Stomach (tissue), 8 donors: ENCODE measurements at regions not wholly inside any gene's neighbourhood (a gene's known extent, or its start where the extent isn't known, plus 50 kb on each side); places are given as distances from the start of the nearest gene placed in this dataset.

ENCODE experiments used
- DNase-seq, 2 donors: peaks; one replicate each; pipeline versions ENCODE4 v3.0.0 to v3.0.0-alpha.2; 2013 to 2019
- H3K27ac ChIP-seq, 5 donors: fragments of 200-600 bp in 4 of 5; sonication (generic) in 4 of 5; one replicate each; pipeline ENCODE4 v1.5.1; 2013 to 2019; ENCODE audit warnings: mild to moderate bottlenecking in 1 of 5, moderate library complexity in 1 of 5
- H3K27me3 ChIP-seq, 3 donors: fragments of 200-600 bp; sonication (generic); one replicate each; pipeline ENCODE4 v1.5.1; 2017 to 2019; ENCODE audit warnings: mixed run types in 1 of 3
- H3K36me3 ChIP-seq, 4 donors: fragments of 200-600 bp; sonication (generic); 1 replicate in 3 of 4; 2 replicates in 1 of 4; pipeline ENCODE4 v1.5.1; 2016 to 2019
- H3K4me1 ChIP-seq, 4 donors: fragments of 200-600 bp; sonication (generic); one replicate each; pipeline ENCODE4 v1.5.1; 2016 to 2019
- H3K4me3 ChIP-seq, 4 donors: fragments of 200-600 bp; sonication (generic) in 3 of 4; one replicate each; pipeline ENCODE4 v1.5.1; 2016 to 2019; ENCODE audit warnings: mild to moderate bottlenecking in 1 of 4
- H3K9me3 ChIP-seq, 4 donors: fragments of 200-600 bp; sonication (generic); one replicate each; pipeline ENCODE4 v1.5.1; 2016 to 2019
- CTCF ChIP-seq, 7 experiments: fragments of 450-650 bp in 4 of 7; fragments of 200-600 bp in 3 of 7; sonication (generic) in 3 of 7; IDR thresholded peaks; one replicate each; pipeline ENCODE4 v1.5.1; 2016 to 2019; ENCODE audit warnings: antibody characterized with exemption in 7 of 7, control low read depth in 2 of 7, mild to moderate bottlenecking in 1 of 7
- EP300 ChIP-seq: sonication (generic); formaldehyde crosslinking; IDR thresholded peaks from one replicate; pipeline ENCODE4 v1.6.1; 2017; ENCODE audit warnings: antibody characterized with exemption
- POLR2A ChIP-seq, 4 donors: fragments of 450-650 bp; IDR thresholded peaks; one replicate each; pipeline ENCODE4 v1.6.1; 2016; ENCODE audit warnings: antibody characterized with exemption in 4 of 4, control low read depth in 2 of 4, mild to moderate bottlenecking in 1 of 4, moderate library complexity in 1 of 4
- POLR2AphosphoS5 ChIP-seq, 3 donors: sonication (generic); formaldehyde crosslinking; IDR thresholded peaks; one replicate each; pipeline ENCODE4 v1.6.1; 2016; ENCODE audit warnings: antibody characterized with exemption in 3 of 3
- whole genome bisulfite sequencing, 5 donors: extraction: QIAGEN DNeasy Blood & Tissue Kit in 3 of 5; methylation state at CpG; one replicate each; pipeline versions ENCODE4 v1.1.5 to v1.1.7; 2013 to 2018; 5-methylcytosine and 5-hydroxymethylcytosine counted together
- intact Hi-C: fragments of 100-400 bp; cut with DNase I; formaldehyde crosslinking; loops from one replicate; pipeline ENCODE4 v1.15.1; 2023; ENCODE audit warnings: low total_unique reads
- donor health status: healthy with polysubstance abuse.
- donor health status: Bipolar disorder and iron deficiency.
- donor health status: healthy.

- Histone ChIP-seq H3K36me3 (no peaks in the 10 kb centered on the region), H3K27me3 (no peaks in the 10 kb centered on the region), H3K4me3 (no peak overlapping the region), H3K4me1 (no peaks in the 10 kb centered on the region), H3K27ac (no peak overlapping the region), H3K9me3 (no peaks in the 10 kb centered on the region)
- no peak for DNase-seq
- WGBS, 5 donors: 86 to 91% (median 90%) methylated on average over 3 of the region's 3 CpGs
- TF ChIP-seq EP300: no peak
- TF ChIP-seq POLR2AphosphoS5 (IDR thresholded peaks at IDR 0.05): no peak
- TF ChIP-seq CTCF (IDR thresholded peaks at IDR 0.05): no peak
- TF ChIP-seq POLR2A (IDR thresholded peaks at IDR 0.05): no peak
- intact Hi-C loops: no loop called here
Observed at GRCh38 chr6:139721954-139722353, 347.5 kb upstream of the CITED2 start.

GRCh38 chr6:139713900-139714506, 339.6 kb upstream of the CITED2 start:
- Histone ChIP-seq H3K27ac (no peak overlapping the region), H3K4me1 (peaks cover 0 to 6% (median 4%) of the 10 kb centered on the region in 4 donors), H3K27me3 (no peaks in the 10 kb centered on the region), H3K4me3 (no peak overlapping the region), H3K9me3 (no peaks in the 10 kb centered on the region), H3K36me3 (no peaks in the 10 kb centered on the region)
- TF ChIP-seq CTCF (IDR thresholded peaks at IDR 0.05) (no peak), POLR2AphosphoS5 (IDR thresholded peaks at IDR 0.05) (no peak), POLR2A (IDR thresholded peaks at IDR 0.05) (no peak), EP300 (no peak)
- no peak for DNase-seq
- intact Hi-C loops: no loop called here
- 80 to 95% (median 93%) methylated on average over 4 of the region's 4 CpGs for WGBS, 5 donors

- 82 to 94% (median 87%) methylated on average over 3 of the region's 3 CpGs for WGBS, 5 donors
- no peaks in the 10 kb centered on the region for H3K9me3 ChIP-seq
- H3K4me3 ChIP-seq: no peak overlapping the region
- DNase-seq: no peak
- TF ChIP-seq EP300 (no peak), CTCF (IDR thresholded peaks at IDR 0.05) (no peak), POLR2A (IDR thresholded peaks at IDR 0.05) (no peak), POLR2AphosphoS5 (IDR thresholded peaks at IDR 0.05) (no peak)
- H3K36me3 ChIP-seq: no peaks in the 10 kb centered on the region
- H3K27me3 ChIP-seq: no peaks in the 10 kb centered on the region
- intact Hi-C loops: no loop called here
- H3K4me1 ChIP-seq: peaks cover 0 to 12% (median 9%) of the 10 kb centered on the region in 4 donors
- no peak overlapping the region for H3K27ac ChIP-seq
Observed at GRCh38 chr6:139713424-139713823, 339.0 kb upstream of the CITED2 start.

GRCh38 chr6:139712830-139713229, 338.4 kb upstream of the CITED2 start:
- Histone ChIP-seq H3K36me3 (no peaks in the 10 kb centered on the region), H3K4me1 (peaks cover 0 to 18% (median 11%) of the 10 kb centered on the region in 4 donors), H3K9me3 (no peaks in the 10 kb centered on the region), H3K27me3 (no peaks in the 10 kb centered on the region), H3K27ac (no peak overlapping the region), H3K4me3 (no peak overlapping the region)
- WGBS, 5 donors: 53 to 71% (median 57%) methylated on average over 3 of the region's 3 CpGs
- intact Hi-C loops: no loop called here
- no peak for DNase-seq
- TF ChIP-seq POLR2A (IDR thresholded peaks at IDR 0.05) (no peak), EP300 (no peak), POLR2AphosphoS5 (IDR thresholded peaks at IDR 0.05) (no peak), CTCF (IDR thresholded peaks at IDR 0.05) (no peak)
